ENCODE measurements at regions not wholly inside any gene's neighbourhood (a gene's known extent, or its start where the extent isn't known, plus 50 kb on each side); places are given as distances from the start of the nearest gene placed in this dataset.

DNA sequence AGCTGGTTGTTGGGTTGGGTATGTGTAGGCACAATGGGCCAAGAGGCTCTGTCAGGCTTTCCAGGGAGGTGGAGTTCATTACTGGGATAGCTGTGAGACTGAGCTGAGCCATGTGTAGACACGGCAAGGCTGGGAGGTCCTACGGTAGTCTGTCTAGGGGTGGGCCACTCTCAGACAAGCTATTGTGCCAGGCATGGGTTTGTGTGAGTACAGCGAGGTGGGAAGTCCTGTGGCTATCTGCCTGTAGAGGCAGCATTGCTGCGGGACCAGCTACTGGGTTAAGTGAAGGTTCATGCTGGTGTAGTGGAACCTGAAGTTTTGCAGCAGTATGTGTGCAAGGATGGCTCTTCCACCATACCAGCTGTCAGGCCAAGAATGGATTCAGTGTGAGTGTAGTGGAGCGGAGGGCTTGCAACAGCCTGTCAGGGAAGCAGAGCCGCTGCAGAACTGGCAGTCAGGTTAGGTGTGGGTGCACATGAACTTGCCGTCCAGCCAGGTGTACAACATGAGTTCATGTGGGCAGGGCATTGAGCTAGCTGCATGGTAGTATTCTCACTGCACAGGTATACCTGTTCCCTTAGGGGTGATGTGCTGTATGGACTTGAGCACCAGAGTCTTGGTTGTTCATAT is 78.0 kb upstream of the CENPW start:
- TF ChIP-seq CTCF (IDR thresholded peaks at IDR 0.05; ENCODE audit: low read depth, low read length, missing control alignments), result no peak
- no peak overlapping the region for H3K4me3 ChIP-seq (replicated peaks; ENCODE audit: low read depth, low read length)
- DNase-seq (ENCODE audit: extremely low read depth, low read depth), result no peak

GRCh38 chr6:126264265-126264664 is 75.7 kb upstream of the CENPW start:
- H3K4me3 ChIP-seq (replicated peaks; ENCODE audit: low read depth, low read length), result no peak overlapping the region
- no peak for TF ChIP-seq CTCF (IDR thresholded peaks at IDR 0.05; ENCODE audit: low read depth, low read length, missing control alignments)

GRCh38 chr6:126266664-126267063 is 73.3 kb upstream of the CENPW start:
- DNase-seq (ENCODE audit: extremely low read depth, low read depth), result no peak
- no peak overlapping the region for H3K4me3 ChIP-seq (replicated peaks; ENCODE audit: low read depth, low read length)
- TF ChIP-seq CTCF (IDR thresholded peaks at IDR 0.05; ENCODE audit: low read depth, low read length, missing control alignments), result no peak

More at GRCh38 chr6:126264265-126264664, 75.7 kb upstream of the CENPW start:
- DNase-seq (ENCODE audit: extremely low read depth, low read depth), result no peak

- no peak overlapping the region for H3K4me3 ChIP-seq (replicated peaks; ENCODE audit: low read depth, low read length)
- DNase-seq (ENCODE audit: extremely low read depth, low read depth), result no peak
- TF ChIP-seq CTCF (IDR thresholded peaks at IDR 0.05; ENCODE audit: low read depth, low read length, missing control alignments), result no peak
Measured at GRCh38 chr6:126267626-126268025, 72.3 kb upstream of the CENPW start.

DNA sequence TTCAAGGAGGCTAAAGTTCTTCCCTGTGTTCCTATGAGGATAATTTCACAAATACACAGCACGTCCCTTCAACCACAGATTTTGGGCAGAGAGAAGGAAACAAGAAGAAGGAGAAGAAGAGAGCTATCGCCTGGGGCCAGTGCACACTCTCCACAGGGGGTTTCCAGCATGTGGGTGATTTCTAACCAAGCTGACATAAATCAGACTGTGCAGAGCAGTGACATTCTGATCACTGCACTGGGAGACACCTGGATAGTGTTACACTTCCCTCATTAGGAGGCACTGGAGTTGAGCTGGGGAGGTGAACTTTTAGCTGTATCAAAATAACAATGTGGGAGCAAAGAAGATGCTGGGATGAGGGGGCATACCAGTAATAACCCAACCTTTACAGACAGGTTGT is 71.8 kb upstream of the CENPW start:
- H3K4me3 ChIP-seq (replicated peaks; ENCODE audit: low read depth, low read length), result no peak overlapping the region
- no peak for TF ChIP-seq CTCF (IDR thresholded peaks at IDR 0.05; ENCODE audit: low read depth, low read length, missing control alignments)
- no peak for DNase-seq (ENCODE audit: extremely low read depth, low read depth)

DNA sequence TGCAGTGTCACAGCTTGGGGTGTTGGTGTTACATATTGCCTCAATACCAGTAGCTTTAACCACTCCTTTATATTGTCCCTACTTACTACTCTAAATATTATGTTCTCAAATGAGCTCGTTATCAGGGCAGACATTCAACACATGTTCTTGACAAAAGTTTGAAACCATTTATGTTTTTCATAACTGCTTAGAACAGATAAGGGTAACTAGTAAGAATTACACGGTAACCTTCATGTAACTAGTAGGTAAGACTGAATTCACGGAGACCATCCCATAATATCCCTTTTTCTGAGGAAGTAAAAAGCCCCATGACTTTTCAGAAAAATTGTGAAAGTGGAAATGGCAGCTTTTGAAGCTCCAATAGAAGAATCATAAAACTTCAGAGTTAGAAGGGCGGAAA is 59.6 kb upstream of the CENPW start:
- no peak for DNase-seq (ENCODE audit: extremely low read depth, low read depth)
- no peak overlapping the region for H3K4me3 ChIP-seq (replicated peaks; ENCODE audit: low read depth, low read length)
- no peak for TF ChIP-seq CTCF (IDR thresholded peaks at IDR 0.05; ENCODE audit: low read depth, low read length, missing control alignments)

- no peak overlapping the region for H3K4me3 ChIP-seq (replicated peaks; ENCODE audit: low read depth, low read length)
- DNase-seq (ENCODE audit: extremely low read depth, low read depth), result no peak
- no peak for TF ChIP-seq CTCF (IDR thresholded peaks at IDR 0.05; ENCODE audit: low read depth, low read length, missing control alignments)
Measured at GRCh38 chr6:126285871-126286365, 54.0 kb upstream of the CENPW start.

Measured in HFF-Myc (cell line).